OCI-LY7 (cell line): ENCODE measurements at regions not wholly inside any gene's neighbourhood (a gene's known extent, or its start where the extent isn't known, plus 50 kb on each side); places are given as distances from the start of the nearest gene placed in this dataset.

Source experiments
- BruUV-seq: library from RNA; stranded (reverse); fragments of 400-500 nt; replicated peaks from 2 replicates; lab custom pipeline; 2021; lab: Mats Ljungman, UMichigan
- CTCF ChIA-PET: fragments of 300-600 bp; sonication (Branson Sonifier 250); formaldehyde crosslinking; loops from one replicate; lab custom pipeline; 2022; ENCODE audit warnings: antibody characterized with exemption; ENCODE audit not compliant: unreplicated experiment; lab: Charles Lee
- POLR2A ChIA-PET: fragments of 300-600 bp; sonication (Branson Sonifier 250); formaldehyde crosslinking; loops from one replicate; lab custom pipeline; 2022; ENCODE audit warnings: antibody characterized with exemption; lab: Charles Lee
- DNase-seq: peaks from one replicate; pipeline ENCODE4 v3.0.0-alpha.2; 2015; ENCODE audit warnings: low spot score
- H2AFZ ChIP-seq: fragments of 200-600 bp; sonication (generic), shearing (Covaris generic); 2 replicates; pipeline ENCODE4 v1.6.1; 2014; ENCODE audit warnings: mild to moderate bottlenecking, antibody characterized with exemption, low read length, moderate library complexity
- H3K27ac ChIP-seq: fragments of 200-600 bp; sonication (generic); 2 replicates; pipeline ENCODE4 v1.5.1; 2014; ENCODE audit warnings: mixed run types, low read depth, mild to moderate bottlenecking, moderate library complexity, low read length, inconsistent platforms; ENCODE audit not compliant: poor library complexity, severe bottlenecking
- H3K36me3 ChIP-seq: fragments of 200-600 bp; sonication (generic); 2 replicates; pipeline ENCODE4 v1.6.1; 2014; ENCODE audit warnings: mild to moderate bottlenecking, antibody characterized with exemption, low read length, moderate library complexity, mixed read lengths; ENCODE audit not compliant: insufficient read depth
- H3K4me1 ChIP-seq: fragments of 200-600 bp; sonication (generic); 2 replicates; pipeline ENCODE4 v1.5.1; 2014; ENCODE audit warnings: mild to moderate bottlenecking, low read length; ENCODE audit not compliant: insufficient read depth, poor library complexity, severe bottlenecking
- H3K4me2 ChIP-seq: fragments of 200-600 bp; sonication (generic); 2 replicates; pipeline ENCODE4 v1.6.1; 2014; ENCODE audit warnings: mild to moderate bottlenecking, low read length
- H3K4me3 ChIP-seq: fragments of 200-600 bp; sonication (generic); 2 replicates; pipeline ENCODE4 v1.5.1; 2014; ENCODE audit warnings: mild to moderate bottlenecking, low read depth, low read length; ENCODE audit not compliant: poor library complexity, severe bottlenecking
- H3K79me2 ChIP-seq: fragments of 200-600 bp; sonication (generic); 2 replicates; pipeline ENCODE4 v1.6.1; 2016; ENCODE audit warnings: low read depth, mild to moderate bottlenecking, low read length, moderate library complexity, mixed read lengths; ENCODE audit not compliant: insufficient read depth
- H3K9me2 ChIP-seq: fragments of 200-600 bp; sonication (generic); 2 replicates; pipeline ENCODE4 v1.6.1; 2016; ENCODE audit warnings: mild to moderate bottlenecking, low read length, mixed read lengths; ENCODE audit not compliant: insufficient read depth
- H3K9me3 ChIP-seq: fragments of 200-600 bp; sonication (generic); 2 replicates; pipeline ENCODE4 v1.6.1; 2014; ENCODE audit warnings: mild to moderate bottlenecking, mixed run types, low read length, mixed read lengths
- H4K20me1 ChIP-seq: fragments of 200-600 bp; sonication (generic); 2 replicates; pipeline ENCODE4 v1.6.1; 2014; ENCODE audit warnings: mild to moderate bottlenecking, antibody characterized with exemption, low read length, moderate library complexity, mixed read lengths; ENCODE audit not compliant: insufficient read depth
- CTCF ChIP-seq: fragments of 200-600 bp; sonication (generic); conservative IDR thresholded peaks from 2 replicates; pipeline ENCODE4 v1.5.1; 2014; ENCODE audit warnings: mild to moderate bottlenecking, antibody characterized with exemption, low read length, moderate library complexity, mixed read lengths
- EZH2phosphoT487 ChIP-seq: fragments of 200-600 bp; sonication (generic); IDR thresholded peaks from 2 replicates; pipeline ENCODE4 v1.6.1; 2018; ENCODE audit warnings: low read depth, borderline replicate concordance, mild to moderate bottlenecking, mixed run types, antibody characterized with exemption, low read length, moderate library complexity, mixed read lengths
- intact Hi-C: fragments of 100-400 bp; cut with micrococcal nuclease; formaldehyde crosslinking; loops from one replicate; pipeline ENCODE4 v1.10.0; 2022; ENCODE audit not compliant: unreplicated experiment

- H3K36me3 ChIP-seq = no peaks in the 10 kb centered on the region
- no peaks in the 10 kb centered on the region for H3K79me2 ChIP-seq
- H3K27ac ChIP-seq = no peak overlapping the region
- H3K4me3 ChIP-seq = no peak overlapping the region
- TF ChIP-seq EZH2phosphoT487 (no peak), CTCF (no peak)
- no peaks in the 10 kb centered on the region for H3K9me3 ChIP-seq
- BruUV-seq = no TSS peak
- no peaks in the 10 kb centered on the region for H4K20me1 ChIP-seq
- H3K4me2 ChIP-seq = no peak overlapping the region
- ChIA-PET CTCF (no interaction called here), POLR2A (no interaction called here)
- H3K4me1 ChIP-seq = no peaks in the 10 kb centered on the region
- no peak for DNase-seq
- intact Hi-C loops = no loop called here
- H3K9me2 ChIP-seq = no peaks in the 10 kb centered on the region
- H2AFZ ChIP-seq = no peak overlapping the region
Measured at GRCh38 chr10:31721096-31721495, 207.5 kb downstream of the ARHGAP12 start.

GRCh38 chr10:31720546-31720945 lies 208.1 kb downstream of the ARHGAP12 start:
- ChIA-PET POLR2A (no interaction called here), CTCF (no interaction called here)
- H3K4me2 ChIP-seq = no peak overlapping the region
- no peak overlapping the region for H3K27ac ChIP-seq
- no peaks in the 10 kb centered on the region for H3K9me3 ChIP-seq
- no TSS peak for BruUV-seq
- H3K9me2 ChIP-seq = no peaks in the 10 kb centered on the region
- no peak overlapping the region for H2AFZ ChIP-seq
- H3K4me1 ChIP-seq = no peaks in the 10 kb centered on the region
- H3K79me2 ChIP-seq = no peaks in the 10 kb centered on the region
- H3K4me3 ChIP-seq = no peak overlapping the region
- no peaks in the 10 kb centered on the region for H4K20me1 ChIP-seq
- intact Hi-C loops = no loop called here
- TF ChIP-seq CTCF (no peak), EZH2phosphoT487 (no peak)
- DNase-seq = no peak
- H3K36me3 ChIP-seq = no peaks in the 10 kb centered on the region

DNA sequence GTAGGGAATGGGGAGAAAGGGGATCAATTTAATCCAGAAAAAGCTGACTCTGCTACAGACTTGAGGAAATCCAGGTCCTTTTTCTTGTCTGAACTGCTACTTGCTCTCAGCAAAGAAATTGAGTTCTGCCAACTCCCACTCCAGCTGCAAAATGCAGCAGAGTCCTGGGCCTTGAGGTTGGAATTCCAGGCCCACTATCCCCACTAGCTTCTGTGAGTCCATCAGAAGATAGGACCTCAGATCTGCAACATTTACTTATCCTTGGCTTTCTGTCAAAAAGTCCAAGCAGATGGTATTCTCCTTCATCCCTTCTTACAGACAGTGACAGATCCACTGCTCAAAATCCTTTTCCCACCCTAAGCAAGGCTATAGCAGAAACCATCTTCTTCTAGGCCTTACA lies 219.2 kb downstream of the ARHGAP12 start:
- ChIA-PET CTCF (interaction anchor here (0.6 kb wide), 1 partner anchor 10 kb away, joined by 3 read pairs; no protein-coding TSS in a partner anchor), POLR2A (interaction anchor here (0.6 to 1.0 kb wide), 2 partner anchors 18 to 961 kb away, joined by 3 read pairs; no protein-coding TSS in a partner anchor)
- Histone ChIP-seq H3K36me3 (no peaks in the 10 kb centered on the region), H4K20me1 (no peaks in the 10 kb centered on the region), H3K79me2 (no peaks in the 10 kb centered on the region), H3K9me3 (no peaks in the 10 kb centered on the region), H3K4me3 (no peak overlapping the region), H2AFZ (no peak overlapping the region), H3K4me1 (no peaks in the 10 kb centered on the region), H3K4me2 (no peak overlapping the region), H3K27ac (no peak overlapping the region), H3K9me2 (no peaks in the 10 kb centered on the region)
- no TSS peak for BruUV-seq
- no peak for DNase-seq
- intact Hi-C loops = no loop called here
- TF ChIP-seq CTCF = no peak
- no peak for TF ChIP-seq EZH2phosphoT487
